KMS-11 (cell line): ENCODE measurements at regions not wholly inside any gene's neighbourhood (a gene's known extent, or its start where the extent isn't known, plus 50 kb on each side); places are given as distances from the start of the nearest gene placed in this dataset.

Source experiments
- H2AFZ ChIP-seq: fragments of 200-600 bp; sonication (generic); 2 replicates; pipeline ENCODE4 v1.6.1; 2016; ENCODE audit warnings: antibody characterized with exemption, mixed run types, low read depth
- H3K27ac ChIP-seq: fragments of 200-600 bp; sonication (generic); 2 replicates; pipeline ENCODE4 v1.6.1; 2016; ENCODE audit warnings: mild to moderate bottlenecking, mixed run types
- H3K27me3 ChIP-seq: fragments of 200-600 bp; sonication (generic); 2 replicates; pipeline ENCODE4 v1.6.1; 2017; ENCODE audit warnings: mild to moderate bottlenecking, low read depth, mixed run types, moderate library complexity; ENCODE audit not compliant: insufficient read depth
- H3K36me3 ChIP-seq: fragments of 200-600 bp; sonication (generic); 2 replicates; pipeline ENCODE4 v1.6.1; 2017; ENCODE audit warnings: mild to moderate bottlenecking, mixed run types; ENCODE audit not compliant: insufficient read depth
- H3K4me1 ChIP-seq: fragments of 200-600 bp; sonication (generic); 2 replicates; pipeline ENCODE4 v1.6.1; 2016; ENCODE audit warnings: mild to moderate bottlenecking, low read depth, mixed run types; ENCODE audit not compliant: poor library complexity, severe bottlenecking
- H3K4me2 ChIP-seq: fragments of 200-600 bp; sonication (generic); 2 replicates; pipeline ENCODE4 v1.7.0; 2016; ENCODE audit warnings: mild to moderate bottlenecking, mixed run types
- H3K4me3 ChIP-seq: fragments of 200-600 bp; sonication (generic); IDR thresholded peaks from 2 replicates; pipeline ENCODE4 v1.6.1; 2017; ENCODE audit warnings: low read depth, low read length, mixed read lengths; ENCODE audit not compliant: insufficient read depth
- H3K79me2 ChIP-seq: fragments of 200-600 bp; sonication (generic); 2 replicates; pipeline ENCODE4 v1.6.1; 2016; ENCODE audit warnings: low read depth, mixed run types; ENCODE audit not compliant: insufficient read depth
- H3K9ac ChIP-seq: fragments of 200-600 bp; sonication (generic); 2 replicates; pipeline ENCODE4 v1.6.1; 2016; ENCODE audit warnings: mild to moderate bottlenecking, mixed run types
- H4K20me1 ChIP-seq: fragments of 200-600 bp; sonication (generic); 2 replicates; pipeline ENCODE4 v1.6.1; 2016; ENCODE audit warnings: mild to moderate bottlenecking, mixed run types; ENCODE audit not compliant: insufficient read depth
- CTCF ChIP-seq: fragments of 200-600 bp; sonication (generic); conservative IDR thresholded peaks from 2 replicates; pipeline ENCODE4 v1.6.1; 2017; ENCODE audit warnings: low read depth, mild to moderate bottlenecking, antibody characterized with exemption, low read length, moderate library complexity, mixed read lengths

- Histone ChIP-seq H2AFZ (no peak overlapping the region), H3K36me3 (no peaks in the 10 kb centered on the region), H3K27ac (no peak overlapping the region), H4K20me1 (no peaks in the 10 kb centered on the region), H3K4me2 (no peak overlapping the region), H3K79me2 (no peaks in the 10 kb centered on the region), H3K4me1 (no peaks in the 10 kb centered on the region), H3K9ac (no peak overlapping the region), H3K27me3 (no peaks in the 10 kb centered on the region), H3K4me3 (no peak overlapping the region)
- no peak for TF ChIP-seq CTCF
These were observed 406.0 kb downstream of the TMEM135 start for GRCh38 chr11:87443707-87444106.

GRCh38 chr11:87440076-87440770 is 402.5 kb downstream of the TMEM135 start:
- Histone ChIP-seq H2AFZ (no peak overlapping the region), H3K4me1 (no peaks in the 10 kb centered on the region), H3K9ac (no peak overlapping the region), H4K20me1 (no peaks in the 10 kb centered on the region), H3K36me3 (no peaks in the 10 kb centered on the region), H3K27ac (no peak overlapping the region), H3K4me2 (no peak overlapping the region), H3K27me3 (no peaks in the 10 kb centered on the region), H3K79me2 (no peaks in the 10 kb centered on the region), H3K4me3 (no peak overlapping the region)
- no peak for TF ChIP-seq CTCF

- H2AFZ ChIP-seq = no peak overlapping the region
- H3K27me3 ChIP-seq = no peaks in the 10 kb centered on the region
- H3K4me3 ChIP-seq = no peak overlapping the region
- H3K27ac ChIP-seq = no peak overlapping the region
- TF ChIP-seq CTCF = no peak
- no peak overlapping the region for H3K9ac ChIP-seq
- no peaks in the 10 kb centered on the region for H3K36me3 ChIP-seq
- no peaks in the 10 kb centered on the region for H4K20me1 ChIP-seq
- H3K4me2 ChIP-seq = no peak overlapping the region
- no peaks in the 10 kb centered on the region for H3K4me1 ChIP-seq
- H3K79me2 ChIP-seq = no peaks in the 10 kb centered on the region
These were observed 400.7 kb downstream of the TMEM135 start for GRCh38 chr11:87438416-87438815.

GRCh38 chr11:87437844-87438223 is 400.1 kb downstream of the TMEM135 start:
- H3K27ac ChIP-seq = no peak overlapping the region
- no peaks in the 10 kb centered on the region for H3K36me3 ChIP-seq
- no peak overlapping the region for H3K4me2 ChIP-seq
- H3K27me3 ChIP-seq = no peaks in the 10 kb centered on the region
- H4K20me1 ChIP-seq = no peaks in the 10 kb centered on the region
- no peaks in the 10 kb centered on the region for H3K79me2 ChIP-seq
- H3K4me1 ChIP-seq = no peaks in the 10 kb centered on the region
- H3K4me3 ChIP-seq = no peak overlapping the region
- no peak overlapping the region for H2AFZ ChIP-seq
- no peak for TF ChIP-seq CTCF
- H3K9ac ChIP-seq = no peak overlapping the region
